Prostate gland (tissue), 2 donors: ENCODE measurements at regions not wholly inside any gene's neighbourhood (a gene's known extent, or its start where the extent isn't known, plus 50 kb on each side); places are given as distances from the start of the nearest gene placed in this dataset.
A peak's percentile ranks its signal among the peaks of the same experiment; 100 is the strongest.
"Not testable (repeated sequence)": the region's sequence is repeated elsewhere in the genome, so short reads cannot be mapped to it uniquely, and the experiment has no call there.

Experiments used
- DNase-seq: peaks from one replicate; pipeline ENCODE4 v3.0.0-alpha.2; 2019; ENCODE audit warnings: low spot score
- H3K27ac ChIP-seq, 2 donors: fragments of 200-600 bp; sonication (generic); 2 replicates each; pipeline ENCODE4 v1.5.1; 2017 to 2019
- H3K27me3 ChIP-seq: fragments of 200-600 bp; sonication (generic); replicated peaks from 2 replicates; pipeline ENCODE4 v1.5.1; 2019; ENCODE audit not compliant: insufficient read depth
- H3K36me3 ChIP-seq, 2 donors: fragments of 200-600 bp; sonication (generic); 1 replicate in 1 of 2; 2 replicates in 1 of 2; pipeline versions ENCODE4 v1.5.1 to v1.8.1; 2017 to 2019
- H3K4me1 ChIP-seq: fragments of 200-600 bp; sonication (generic); replicated peaks from 2 replicates; pipeline ENCODE4 v1.5.1; 2019
- H3K4me3 ChIP-seq, 2 donors: fragments of 200-600 bp; sonication (generic); 2 replicates each; pipeline ENCODE4 v1.5.1; 2017 to 2019
- H3K9me3 ChIP-seq: fragments of 200-600 bp; sonication (generic); 2 replicates; pipeline ENCODE4 v1.5.1; 2017
- POLR2A ChIP-seq: fragments of 450-650 bp; IDR thresholded peaks from one replicate; pipeline ENCODE4 v1.6.1; 2016; ENCODE audit warnings: antibody characterized with exemption, mild to moderate bottlenecking
- POLR2AphosphoS5 ChIP-seq: sonication (generic); formaldehyde crosslinking; IDR thresholded peaks from one replicate; pipeline ENCODE4 v1.6.1; 2017; ENCODE audit warnings: antibody characterized with exemption
- WGBS: methylation state at CpG from one replicate; pipeline ENCODE4 v1.1.5; 2018; 5-methylcytosine and 5-hydroxymethylcytosine counted together
- intact Hi-C: fragments of 100-400 bp; cut with DNase I; formaldehyde crosslinking; loops from one replicate; pipeline ENCODE4 v1.14.2; 2022
- TF ChIP-seq, protein P1 (sequence below), 4 experiments: fragments of 200-600 bp in 2 of 4; fragments of 450-650 bp in 2 of 4; sonication (generic) in 2 of 4; IDR thresholded peaks; 1 replicate in 3 of 4; 2 replicates in 1 of 4; pipeline ENCODE4 v1.5.1; 2016 to 2019; ENCODE audit warnings: antibody characterized with exemption in 4 of 4, mild to moderate bottlenecking in 2 of 4, moderate library complexity in 2 of 4

DNA sequence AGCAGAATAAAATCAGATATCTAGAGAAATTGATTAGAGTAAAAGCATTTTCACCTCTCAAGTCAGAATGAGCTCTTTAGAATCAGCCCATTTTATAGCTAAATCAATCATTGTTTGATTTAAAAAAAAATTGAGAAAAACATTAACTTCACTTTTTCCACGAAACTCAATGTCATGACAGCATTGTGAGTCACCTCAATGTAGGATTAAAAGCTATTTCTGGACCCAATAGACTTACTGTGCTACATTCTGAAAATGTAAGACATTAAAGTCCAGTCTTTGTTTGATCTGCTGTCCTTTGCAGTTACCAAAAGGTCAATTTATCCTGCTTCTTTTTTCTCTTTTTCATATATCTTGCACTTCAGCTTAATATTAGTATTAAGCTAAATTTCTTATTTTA lies 519.4 kb upstream of the ZNF337 start:
- no peak for DNase-seq
- no peaks in the 10 kb centered on the region for H3K9me3 ChIP-seq
- TF ChIP-seq POLR2AphosphoS5 (no peak), POLR2A (no peak)
- TF ChIP-seq, protein P1, sequence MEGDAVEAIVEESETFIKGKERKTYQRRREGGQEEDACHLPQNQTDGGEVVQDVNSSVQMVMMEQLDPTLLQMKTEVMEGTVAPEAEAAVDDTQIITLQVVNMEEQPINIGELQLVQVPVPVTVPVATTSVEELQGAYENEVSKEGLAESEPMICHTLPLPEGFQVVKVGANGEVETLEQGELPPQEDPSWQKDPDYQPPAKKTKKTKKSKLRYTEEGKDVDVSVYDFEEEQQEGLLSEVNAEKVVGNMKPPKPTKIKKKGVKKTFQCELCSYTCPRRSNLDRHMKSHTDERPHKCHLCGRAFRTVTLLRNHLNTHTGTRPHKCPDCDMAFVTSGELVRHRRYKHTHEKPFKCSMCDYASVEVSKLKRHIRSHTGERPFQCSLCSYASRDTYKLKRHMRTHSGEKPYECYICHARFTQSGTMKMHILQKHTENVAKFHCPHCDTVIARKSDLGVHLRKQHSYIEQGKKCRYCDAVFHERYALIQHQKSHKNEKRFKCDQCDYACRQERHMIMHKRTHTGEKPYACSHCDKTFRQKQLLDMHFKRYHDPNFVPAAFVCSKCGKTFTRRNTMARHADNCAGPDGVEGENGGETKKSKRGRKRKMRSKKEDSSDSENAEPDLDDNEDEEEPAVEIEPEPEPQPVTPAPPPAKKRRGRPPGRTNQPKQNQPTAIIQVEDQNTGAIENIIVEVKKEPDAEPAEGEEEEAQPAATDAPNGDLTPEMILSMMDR (IDR thresholded peaks at IDR 0.05), result no peak
- H3K4me1 ChIP-seq, result no peaks in the 10 kb centered on the region
- intact Hi-C loops, result no loop called here
- WGBS, result 52% methylated on average over 1 of the region's 1 CpG
- no peak overlapping the region for H3K27ac ChIP-seq
- H3K4me3 ChIP-seq, result no peak overlapping the region
- H3K27me3 ChIP-seq, result no peaks in the 10 kb centered on the region
- H3K36me3 ChIP-seq, result no peaks in the 10 kb centered on the region

DNA sequence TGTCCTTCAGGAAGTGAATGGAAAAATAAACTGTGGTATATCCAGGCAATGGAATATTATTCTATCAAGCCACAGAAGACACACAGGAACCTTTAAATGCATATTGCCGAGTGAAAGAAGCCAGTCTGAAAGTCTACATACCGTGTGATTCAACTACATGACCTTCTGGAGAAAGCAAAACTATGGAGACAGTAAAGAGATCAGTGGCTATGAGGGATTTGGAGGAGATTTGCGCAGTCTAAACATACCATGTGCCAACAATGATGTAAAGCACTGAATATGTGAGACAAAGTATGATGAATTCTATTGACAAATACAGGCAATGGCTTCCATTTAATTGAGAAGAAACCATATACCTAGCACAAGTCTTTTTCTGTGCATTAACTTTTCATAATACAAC lies 518.3 kb upstream of the ZNF337 start:
- no peaks in the 10 kb centered on the region for H3K4me1 ChIP-seq
- TF ChIP-seq, protein P1 (IDR thresholded peaks at IDR 0.05), result no peak
- no peak for TF ChIP-seq POLR2AphosphoS5
- intact Hi-C loops, result no loop called here
- H3K9me3 ChIP-seq, result no peaks in the 10 kb centered on the region
- 79% methylated on average over 3 of the region's 3 CpGs for WGBS
- DNase-seq, result no peak
- H3K27me3 ChIP-seq, result no peaks in the 10 kb centered on the region
- no peaks in the 10 kb centered on the region for H3K36me3 ChIP-seq
- no peak overlapping the region for H3K4me3 ChIP-seq
- no peak overlapping the region for H3K27ac ChIP-seq

DNA sequence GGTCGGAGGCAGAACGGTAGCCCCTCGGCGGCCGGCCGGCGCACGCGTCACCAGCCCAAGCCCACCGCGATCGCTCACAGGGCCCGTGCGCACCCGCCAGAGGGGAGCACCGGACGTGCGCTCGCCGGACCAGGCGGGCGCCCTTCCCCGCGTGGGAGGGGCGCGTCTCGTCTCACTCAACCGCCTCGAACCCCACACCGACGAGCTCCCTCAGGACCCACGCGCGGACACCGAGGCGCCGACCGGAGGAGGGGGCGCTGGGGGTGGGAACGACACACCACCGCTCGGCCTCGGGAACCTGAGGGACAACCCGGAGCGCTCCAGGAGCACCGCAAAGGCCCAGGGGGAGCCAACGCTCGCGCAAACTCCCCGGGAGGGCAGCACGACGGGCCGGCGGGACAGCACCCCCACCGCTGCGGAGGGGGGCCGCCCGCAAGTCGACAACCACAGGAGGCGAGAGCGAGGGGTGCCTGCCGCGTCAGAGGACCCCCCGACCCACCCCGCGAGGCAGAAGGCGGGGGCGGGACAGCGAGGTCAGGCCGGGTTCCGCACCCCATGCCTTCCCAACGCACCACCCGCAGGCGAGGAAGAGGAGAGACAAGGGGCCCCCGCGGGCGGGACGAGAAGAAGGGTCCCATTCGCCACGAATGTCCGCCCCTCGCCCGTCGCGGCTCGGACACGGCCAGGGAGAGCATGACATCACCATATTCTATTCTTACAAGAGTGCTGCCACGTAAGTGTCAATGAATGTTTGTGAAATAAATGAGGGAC lies 512.7 kb upstream of the ZNF337 start:
- H3K4me1 ChIP-seq, result no peaks in the 10 kb centered on the region
- H3K27me3 ChIP-seq, result peaks cover 19% of the 10 kb centered on the region
- DNase-seq, result no peak
- no peaks in the 10 kb centered on the region for H3K9me3 ChIP-seq
- TF ChIP-seq POLR2A (no peak), POLR2AphosphoS5 (no peak)
- TF ChIP-seq, protein P1 (IDR thresholded peaks at IDR 0.05), result no peak
- no peaks in the 10 kb centered on the region for H3K36me3 ChIP-seq
- H3K4me3 ChIP-seq, result no peak overlapping the region
- intact Hi-C loops, result no loop called here
- no peak overlapping the region for H3K27ac ChIP-seq
- WGBS, result 9% methylated on average over 50 of the region's 88 CpGs

DNA sequence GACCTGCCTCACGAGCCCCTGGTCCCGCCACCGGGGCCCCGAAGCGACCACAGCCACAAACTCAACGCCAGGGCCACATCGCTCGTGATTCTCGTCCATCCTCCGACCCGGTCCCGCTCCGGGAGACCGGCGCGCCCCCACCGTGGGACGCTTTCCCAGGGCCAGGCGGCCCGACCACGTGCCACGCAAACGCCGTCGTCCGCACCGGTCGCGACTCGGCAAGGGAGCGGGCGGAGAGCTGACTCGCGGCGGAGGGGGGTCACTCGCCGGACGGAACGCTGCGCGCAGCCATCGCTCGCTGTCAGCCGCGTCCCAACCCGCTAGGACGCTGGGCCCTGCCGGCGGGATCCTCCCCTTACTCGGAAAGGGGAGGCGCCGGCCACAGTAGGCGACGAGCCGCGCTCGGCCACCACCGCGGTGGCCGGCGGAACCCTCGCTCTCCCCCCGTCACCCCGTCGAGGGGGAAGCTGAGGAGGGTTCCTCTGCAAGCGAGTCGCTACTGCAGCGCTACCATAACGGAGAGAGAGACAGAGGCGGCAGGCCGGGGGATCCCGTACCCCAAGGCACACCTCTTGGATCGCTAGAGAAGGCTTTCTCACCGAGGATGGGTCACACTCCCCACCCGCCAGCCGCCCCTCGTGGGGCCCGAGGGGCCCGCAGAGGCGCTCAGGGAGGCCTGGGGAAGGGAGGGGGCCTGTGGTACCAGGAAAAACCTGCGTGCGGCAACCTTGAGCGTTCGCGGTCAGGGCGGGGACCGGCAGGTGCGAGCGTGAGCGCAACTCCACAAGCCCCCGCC lies 511.8 kb upstream of the ZNF337 start:
- H3K4me1 ChIP-seq, result no peaks in the 10 kb centered on the region
- peaks cover 19% of the 10 kb centered on the region for H3K27me3 ChIP-seq
- WGBS, result 12% methylated on average over 51 of the region's 91 CpGs
- H3K36me3 ChIP-seq, result no peaks in the 10 kb centered on the region
- peak overlapping the region; percentile 2 to 12 for H3K4me3 ChIP-seq
- no peak overlapping the region for H3K27ac ChIP-seq
- no peak for DNase-seq
- intact Hi-C loops, result no loop called here
- TF ChIP-seq, protein P1 (IDR thresholded peaks at IDR 0.05), result no peak
- no peak for TF ChIP-seq POLR2A
- no peak for TF ChIP-seq POLR2AphosphoS5
- no peaks in the 10 kb centered on the region for H3K9me3 ChIP-seq

DNA sequence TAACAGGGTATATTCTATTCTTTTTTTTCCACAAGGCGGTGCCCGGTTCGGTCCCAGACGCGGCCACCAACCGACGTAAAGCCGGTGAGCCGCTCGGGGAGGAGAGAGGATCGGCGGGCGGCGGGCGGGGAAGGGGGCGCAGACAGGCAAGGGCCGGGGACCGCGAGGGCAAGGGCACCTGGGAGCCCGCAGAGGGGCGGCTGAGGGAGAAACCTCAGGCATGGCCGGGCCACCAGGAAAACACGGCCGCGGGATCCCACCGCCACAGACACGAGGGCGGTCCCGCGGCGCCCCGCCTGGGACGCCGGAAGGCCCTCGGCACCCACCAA lies 511.3 kb upstream of the ZNF337 start:
- peak overlapping the region in 1 of 2 donors; percentile 12 for H3K4me3 ChIP-seq
- intact Hi-C loops, DNase-seq: not testable (repeated sequence)

More for the DNA sequence above, 511.3 kb upstream of the ZNF337 start:
- H3K36me3 ChIP-seq, H3K4me1 ChIP-seq, H3K27ac ChIP-seq, H3K9me3 ChIP-seq: not testable (repeated sequence)
- 8% methylated on average over 26 of the region's 35 CpGs for WGBS
- peaks cover 19% of the 10 kb centered on the region for H3K27me3 ChIP-seq
